K562 (cell line): ENCODE measurements at regions not wholly inside any gene's neighbourhood (a gene's known extent, or its start where the extent isn't known, plus 50 kb on each side); places are given as distances from the start of the nearest gene placed in this dataset.

Experiments
- ARID4B ChIP-seq: sonication (generic); formaldehyde crosslinking; IDR thresholded peaks from 2 replicates; pipeline ENCODE4 v1.8.0; 2022; ENCODE audit warnings: mild to moderate bottlenecking, missing genetic modification reagents
- EGR1 ChIP-seq: fragments of 450-650 bp; conservative IDR thresholded peaks from 2 replicates; pipeline ENCODE4 v1.6.1; 2017; ENCODE audit warnings: mild to moderate bottlenecking
- GATAD2A ChIP-seq: fragments of 450-650 bp; IDR thresholded peaks from 2 replicates; pipeline ENCODE4 v1.6.1; 2017
- HES1 ChIP-seq: fragments of 450-650 bp; IDR thresholded peaks from 2 replicates; pipeline ENCODE4 v1.6.1; 2016; ENCODE audit warnings: low read depth, mild to moderate bottlenecking, moderate library complexity
- ILK ChIP-seq: fragments of 450-650 bp; IDR thresholded peaks from 2 replicates; pipeline ENCODE4 v1.6.1; 2016; ENCODE audit warnings: missing genetic modification characterization, low read depth, mild to moderate bottlenecking, missing compliant biosample characterization, moderate library complexity, borderline replicate concordance
- KLF10 ChIP-seq: fragments of 250-450 bp; sonication (Bioruptor Pico); IDR thresholded peaks from 2 replicates; pipeline ENCODE4 v1.6.1; 2021; ENCODE audit warnings: matching md5 sums
- MCM2 ChIP-seq: fragments of 450-650 bp; IDR thresholded peaks from 2 replicates; pipeline ENCODE4 v1.6.1; 2017; ENCODE audit warnings: low read depth, mild to moderate bottlenecking
- PHB ChIP-seq: fragments of 250-450 bp; sonication (Bioruptor Pico); IDR thresholded peaks from 2 replicates; pipeline ENCODE4 v1.5.0; 2021
- POLR2AphosphoS5 ChIP-seq: IDR thresholded peaks from 2 replicates; pipeline ENCODE4 v1.6.1; 2011; ENCODE audit warnings: mild to moderate bottlenecking, low read depth, low read length, moderate library complexity; ENCODE audit not compliant: control insufficient read depth, insufficient read depth
- SPI1 ChIP-seq: IDR thresholded peaks from 2 replicates; pipeline ENCODE4 v1.6.1; 2011; ENCODE audit warnings: low read depth, low read length, control low read depth, borderline replicate concordance
- U2AF2 ChIP-seq: fragments of 200-400 bp; formaldehyde crosslinking; optimal IDR thresholded peaks from 2 replicates; pipeline ENCODE3; 2017; ENCODE audit warnings: low read depth, mild to moderate bottlenecking, low read length
- USF2 ChIP-seq: sonication (generic); formaldehyde crosslinking; IDR thresholded peaks from 2 replicates; pipeline ENCODE4 v1.5.0; 2020; ENCODE audit warnings: missing genetic modification reagents
- XRCC3 ChIP-seq: fragments of 450-650 bp; IDR thresholded peaks from 2 replicates; pipeline ENCODE4 v1.6.1; 2017; ENCODE audit warnings: mild to moderate bottlenecking, moderate library complexity
- ZNF143 ChIP-seq: sonication (generic); formaldehyde crosslinking; IDR thresholded peaks from 2 replicates; pipeline ENCODE4 v1.9.0; 2022; ENCODE audit warnings: mild to moderate bottlenecking, missing genetic modification reagents
- ZNF184 ChIP-seq: sonication (generic); formaldehyde crosslinking; IDR thresholded peaks from 2 replicates; pipeline ENCODE4 v1.5.0; 2020; ENCODE audit warnings: missing genetic modification reagents
- TF ChIP-seq, protein P1 (sequence below): fragments of 200-800 bp; sonication (Bioruptor generic); IDR thresholded peaks from 2 replicates; pipeline ENCODE4 v1.6.1; 2017; ENCODE audit warnings: missing genetic modification characterization, missing compliant biosample characterization
- TF ChIP-seq, protein P2 (sequence below): fragments of 250-450 bp; sonication (Bioruptor Pico); IDR thresholded peaks from 2 replicates; pipeline ENCODE4 v1.8.0; 2021; ENCODE audit warnings: moderate library complexity, mild to moderate bottlenecking, inconsistent platforms
- TF ChIP-seq, protein P3 (sequence below): sonication (generic); formaldehyde crosslinking; IDR thresholded peaks from 2 replicates; pipeline ENCODE4 v1.8.0; 2022; ENCODE audit warnings: mild to moderate bottlenecking, missing genetic modification reagents

DNA sequence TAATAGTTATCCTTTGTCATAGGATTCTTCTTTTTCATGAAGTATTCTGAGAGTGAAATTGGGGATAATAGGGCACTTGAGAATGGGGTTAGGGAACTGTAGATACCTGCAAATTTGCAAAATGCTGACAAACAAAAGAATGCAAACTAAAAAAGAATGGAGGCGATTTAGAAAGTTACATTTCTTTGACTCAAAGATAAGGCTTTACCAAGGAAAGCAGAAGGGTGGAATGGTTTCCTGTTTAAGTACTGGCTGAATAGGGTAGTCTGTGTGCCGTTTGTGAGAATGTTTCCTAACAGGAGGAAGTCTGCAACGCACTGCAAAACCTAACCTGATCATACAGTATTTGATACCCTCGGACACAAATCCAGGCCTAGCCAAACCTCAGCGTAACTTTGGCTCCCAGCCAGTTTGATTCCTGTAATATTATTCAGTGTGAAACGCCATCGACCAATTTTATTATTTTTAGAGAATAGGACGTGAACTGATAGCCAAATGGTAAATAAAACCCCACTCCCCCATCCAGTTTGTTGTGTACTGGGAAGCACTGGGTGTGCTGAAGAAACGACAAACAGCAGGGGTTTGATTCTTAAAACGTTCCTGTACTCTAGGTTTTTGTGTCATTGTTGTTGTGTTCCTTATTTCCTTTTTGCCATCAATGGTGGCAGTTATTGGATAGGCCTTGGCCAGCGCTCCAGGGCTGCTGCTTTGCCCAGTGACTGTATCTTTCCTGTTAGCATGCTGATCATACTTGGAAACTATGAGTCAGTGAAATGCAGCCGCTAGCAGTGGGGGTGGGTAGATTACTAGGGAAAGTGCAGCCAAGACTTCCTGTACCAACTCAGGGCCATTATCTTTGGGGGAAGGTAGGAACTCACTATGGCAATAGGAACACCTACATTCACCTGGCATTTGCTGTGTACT lies 148.0 kb upstream of the TBL1XR1 start (continued):
- TF ChIP-seq, protein P1, sequence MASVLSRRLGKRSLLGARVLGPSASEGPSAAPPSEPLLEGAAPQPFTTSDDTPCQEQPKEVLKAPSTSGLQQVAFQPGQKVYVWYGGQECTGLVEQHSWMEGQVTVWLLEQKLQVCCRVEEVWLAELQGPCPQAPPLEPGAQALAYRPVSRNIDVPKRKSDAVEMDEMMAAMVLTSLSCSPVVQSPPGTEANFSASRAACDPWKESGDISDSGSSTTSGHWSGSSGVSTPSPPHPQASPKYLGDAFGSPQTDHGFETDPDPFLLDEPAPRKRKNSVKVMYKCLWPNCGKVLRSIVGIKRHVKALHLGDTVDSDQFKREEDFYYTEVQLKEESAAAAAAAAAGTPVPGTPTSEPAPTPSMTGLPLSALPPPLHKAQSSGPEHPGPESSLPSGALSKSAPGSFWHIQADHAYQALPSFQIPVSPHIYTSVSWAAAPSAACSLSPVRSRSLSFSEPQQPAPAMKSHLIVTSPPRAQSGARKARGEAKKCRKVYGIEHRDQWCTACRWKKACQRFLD (CRISPR knock-in tag), result peak; percentile 92
- TF ChIP-seq HES1 (no peak), GATAD2A (peak; percentile 98), ZNF143 (CRISPR knock-in tag) (no peak), ZNF184 (no peak), EGR1 (no peak; the same call in 1 of the 2 replicates), SPI1 (peak; percentile 62; the same call in 1 of the 2 replicates), ILK (tag) (0 out of 2 replicates have a peak, but pooled peaks have one; percentile 44), U2AF2 (no peak), KLF10 (no peak), POLR2AphosphoS5 (peak; percentile 72), MCM2 (no peak), PHB (no peak), USF2 (CRISPR knock-in tag) (no peak), ARID4B (no peak), XRCC3 (no peak)
- TF ChIP-seq, protein P2, sequence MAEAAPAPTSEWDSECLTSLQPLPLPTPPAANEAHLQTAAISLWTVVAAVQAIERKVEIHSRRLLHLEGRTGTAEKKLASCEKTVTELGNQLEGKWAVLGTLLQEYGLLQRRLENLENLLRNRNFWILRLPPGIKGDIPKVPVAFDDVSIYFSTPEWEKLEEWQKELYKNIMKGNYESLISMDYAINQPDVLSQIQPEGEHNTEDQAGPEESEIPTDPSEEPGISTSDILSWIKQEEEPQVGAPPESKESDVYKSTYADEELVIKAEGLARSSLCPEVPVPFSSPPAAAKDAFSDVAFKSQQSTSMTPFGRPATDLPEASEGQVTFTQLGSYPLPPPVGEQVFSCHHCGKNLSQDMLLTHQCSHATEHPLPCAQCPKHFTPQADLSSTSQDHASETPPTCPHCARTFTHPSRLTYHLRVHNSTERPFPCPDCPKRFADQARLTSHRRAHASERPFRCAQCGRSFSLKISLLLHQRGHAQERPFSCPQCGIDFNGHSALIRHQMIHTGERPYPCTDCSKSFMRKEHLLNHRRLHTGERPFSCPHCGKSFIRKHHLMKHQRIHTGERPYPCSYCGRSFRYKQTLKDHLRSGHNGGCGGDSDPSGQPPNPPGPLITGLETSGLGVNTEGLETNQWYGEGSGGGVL (CRISPR knock-in tag), result no peak
- TF ChIP-seq, protein P3, sequence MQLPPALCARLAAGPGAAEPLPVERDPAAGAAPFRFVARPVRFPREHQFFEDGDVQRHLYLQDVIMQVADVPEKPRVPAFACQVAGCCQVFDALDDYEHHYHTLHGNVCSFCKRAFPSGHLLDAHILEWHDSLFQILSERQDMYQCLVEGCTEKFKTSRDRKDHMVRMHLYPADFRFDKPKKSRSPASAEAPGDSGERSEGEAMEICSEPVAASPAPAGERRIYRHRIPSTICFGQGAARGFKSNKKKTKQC, result no peak; the same call in 1 of the 2 replicates
